ENCODE measurements at regions not wholly inside any gene's neighbourhood (a gene's known extent, or its start where the extent isn't known, plus 50 kb on each side); places are given as distances from the start of the nearest gene placed in this dataset.

GRCh38 chr21:35206141-35207125 lies 157.3 kb upstream of the RUNX1 start:
- Histone ChIP-seq H3K27ac (replicated peaks) (no peak overlapping the region), H3K4me3 (replicated peaks; ENCODE audit: insufficient read depth, low read length) (no peak overlapping the region), H3K27me3 (ENCODE audit: insufficient read depth, poor library complexity, severe bottlenecking) (no peaks in the 10 kb centered on the region)
- DNase-seq (ENCODE audit: low read depth in 1 of 2, low spot score in 1 of 2): no peak
- no peak for TF ChIP-seq POLR2AphosphoS5 (IDR thresholded peaks at IDR 0.05; ENCODE audit: low read depth)
- TF ChIP-seq CTCF (IDR thresholded peaks at IDR 0.05; ENCODE audit: insufficient read depth, low read length): no peak
- no peak for TF ChIP-seq REST (IDR thresholded peaks at IDR 0.05; ENCODE audit: insufficient replicate concordance, low read depth)
- TF ChIP-seq GABPA (IDR thresholded peaks at IDR 0.05; ENCODE audit: low read depth): no peak
- no peak for TF ChIP-seq SPI1 (IDR thresholded peaks at IDR 0.05; ENCODE audit: borderline replicate concordance, low read depth)

GRCh38 chr21:35204850-35205541 lies 155.9 kb upstream of the RUNX1 start:
- DNase-seq (ENCODE audit: low read depth in 1 of 2, low spot score in 1 of 2): peak in 1 of 2 experiments; percentile 54
- Histone ChIP-seq H3K27me3 (ENCODE audit: insufficient read depth, poor library complexity, severe bottlenecking) (no peaks in the 10 kb centered on the region), H3K27ac (replicated peaks) (no peak overlapping the region), H3K4me3 (replicated peaks; ENCODE audit: insufficient read depth, low read length) (peak overlapping the region; percentile 25)
- 0 out of 2 replicates have a peak, but pooled peaks have one; percentile 13 for TF ChIP-seq GABPA (IDR thresholded peaks at IDR 0.05; ENCODE audit: low read depth)
- no peak for TF ChIP-seq REST (IDR thresholded peaks at IDR 0.05; ENCODE audit: insufficient replicate concordance, low read depth)
- no peak for TF ChIP-seq CTCF (IDR thresholded peaks at IDR 0.05; ENCODE audit: insufficient read depth, low read length)
- TF ChIP-seq SPI1 (IDR thresholded peaks at IDR 0.05; ENCODE audit: borderline replicate concordance, low read depth): peak; percentile 78
- TF ChIP-seq POLR2AphosphoS5 (IDR thresholded peaks at IDR 0.05; ENCODE audit: low read depth): no peak

DNA sequence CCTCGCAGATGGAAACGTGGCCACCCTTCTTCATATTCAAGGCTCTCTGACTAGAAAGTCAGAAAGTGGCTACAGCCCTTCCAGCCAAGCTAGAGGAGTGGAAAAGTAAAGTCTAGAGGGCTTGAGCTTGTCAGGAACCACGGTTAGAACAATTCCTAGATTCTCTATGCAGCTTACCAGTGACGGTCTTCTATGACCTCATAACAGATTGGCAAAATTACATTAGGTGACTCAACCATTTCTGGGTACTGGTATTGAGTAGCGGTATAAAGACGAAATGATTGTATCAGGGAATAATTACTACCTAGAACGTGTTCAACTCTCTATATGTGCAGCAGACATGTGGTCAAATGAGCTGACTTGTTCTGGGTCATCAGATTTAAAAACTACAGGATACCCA lies 155.0 kb upstream of the RUNX1 start:
- Histone ChIP-seq H3K4me3 (replicated peaks; ENCODE audit: insufficient read depth, low read length) (no peak overlapping the region), H3K27me3 (ENCODE audit: insufficient read depth, poor library complexity, severe bottlenecking) (no peaks in the 10 kb centered on the region), H3K27ac (replicated peaks) (no peak overlapping the region)
- DNase-seq (ENCODE audit: low read depth in 1 of 2, low spot score in 1 of 2): no peak
- TF ChIP-seq REST (IDR thresholded peaks at IDR 0.05; ENCODE audit: insufficient replicate concordance, low read depth) (no peak), POLR2AphosphoS5 (IDR thresholded peaks at IDR 0.05; ENCODE audit: low read depth) (no peak), GABPA (IDR thresholded peaks at IDR 0.05; ENCODE audit: low read depth) (no peak), CTCF (IDR thresholded peaks at IDR 0.05; ENCODE audit: insufficient read depth, low read length) (no peak), SPI1 (IDR thresholded peaks at IDR 0.05; ENCODE audit: borderline replicate concordance, low read depth) (no peak)

Measured in HL-60 (cell line).